HCT116 (cell line): ENCODE measurements at regions not wholly inside any gene's neighbourhood (a gene's known extent, or its start where the extent isn't known, plus 50 kb on each side); places are given as distances from the start of the nearest gene placed in this dataset.

Source experiments
- ATAC-seq: fragments of 200-7000 bp; cut with Tn5 transposase; 2 replicates; pipeline ENCODE4 v1.9.1; 2020; ENCODE audit warnings: mild to moderate bottlenecking, moderate library complexity
- BruUV-seq: library from RNA; stranded (reverse); fragments of 400-500 nt; replicated peaks from 2 replicates; lab custom pipeline; 2021; lab: Mats Ljungman, UMichigan
- CTCF ChIA-PET: fragments of 300-600 bp; sonication (Branson Sonifier 250); formaldehyde crosslinking; loops from one replicate; lab custom pipeline; 2021; ENCODE audit warnings: antibody characterized with exemption; lab: Charles Lee
- POLR2A ChIA-PET: fragments of 300-600, 350-600 bp; sonication (Branson Sonifier 250); formaldehyde crosslinking; loops from one replicate; lab custom pipeline; 2021; ENCODE audit warnings: antibody characterized with exemption; lab: Charles Lee
- RAD21 ChIA-PET, 2 experiments: fragments of 300-600 bp; sonication (Branson Sonifier 250); formaldehyde crosslinking; loops; one replicate each; lab custom pipeline; 2023; ENCODE audit warnings: low total read pairs in 2 of 2; ENCODE audit not compliant: uncharacterized antibody in 2 of 2, unreplicated experiment in 2 of 2, low non-redundant PET in 1 of 2; lab: Charles Lee
- DNase-seq: peaks from one replicate; pipeline ENCODE4 v3.0.0-alpha.2; 2010; ENCODE audit warnings: low read depth, low spot score
- H2AFZ ChIP-seq: fragments of 200-600 bp; shearing (Covaris generic), sonication (generic); 2 replicates; pipeline ENCODE4 v1.6.1; 2017; ENCODE audit warnings: low read depth, mixed run types, mixed read lengths, antibody characterized with exemption, low read length; ENCODE audit not compliant: poor library complexity, severe bottlenecking
- H3K27ac ChIP-seq: 2 replicates; pipeline ENCODE4 v1.5.1; 2012; ENCODE audit warnings: low read depth, low read length
- H3K27me3 ChIP-seq: fragments of 200-600 bp; sonication (generic); 2 replicates; pipeline ENCODE4 v1.6.1; 2016; ENCODE audit warnings: mixed run types, low read length, mixed read lengths; ENCODE audit not compliant: insufficient read depth
- H3K36me3 ChIP-seq, 2 experiments: fragments of 200-500 bp in 1 of 2; fragments of 200-600 bp in 1 of 2; sonication (Bioruptor generic) in 1 of 2; sonication (generic) in 1 of 2; 2 replicates each; pipeline versions ENCODE4 v1.5.1 to v1.6.1; 2014 to 2016; ENCODE audit warnings: low read length in 2 of 2, inconsistent platforms in 1 of 2, mixed read lengths in 1 of 2, mixed run types in 1 of 2; ENCODE audit not compliant: insufficient read depth in 2 of 2, control insufficient read depth in 1 of 2
- H3K4me1 ChIP-seq, 2 experiments: fragments of 200-600 bp in 1 of 2; sonication (generic) in 1 of 2; 2 replicates each; pipeline versions ENCODE4 v1.5.1 to v1.6.1; 2012 to 2017; ENCODE audit warnings: low read length in 2 of 2, inconsistent platforms in 1 of 2, mild to moderate bottlenecking in 1 of 2, mixed read lengths in 1 of 2, mixed run types in 1 of 2, moderate library complexity in 1 of 2; ENCODE audit not compliant: insufficient read depth in 2 of 2, control insufficient read depth in 1 of 2
- H3K4me2 ChIP-seq: fragments of 200-600 bp; sonication (generic); 2 replicates; pipeline ENCODE4 v1.6.1; 2017; ENCODE audit warnings: mixed run types, low read length, mixed read lengths
- H3K4me3 ChIP-seq, 2 experiments: fragments of 200-600 bp in 1 of 2; sonication (generic) in 1 of 2; replicated peaks in 1 of 2; 2 replicates each; pipeline ENCODE4 v1.5.1; 2011 to 2016; ENCODE audit warnings: low read length in 2 of 2, control low read depth in 1 of 2, low read depth in 1 of 2, mild to moderate bottlenecking in 1 of 2, mixed read lengths in 1 of 2, mixed run types in 1 of 2
- H3K79me2 ChIP-seq: fragments of 200-600 bp; sonication (generic); 2 replicates; pipeline ENCODE4 v1.6.1; 2017; ENCODE audit warnings: mild to moderate bottlenecking, mixed run types, low read length, moderate library complexity, mixed read lengths; ENCODE audit not compliant: insufficient read depth
- H3K9ac ChIP-seq: fragments of 200-600 bp; sonication (generic); 2 replicates; pipeline ENCODE4 v1.6.1; 2016; ENCODE audit warnings: low read length, mixed read lengths
- H3K9me2 ChIP-seq: fragments of 200-600 bp; sonication (generic), shearing (Covaris generic); 2 replicates; pipeline ENCODE4 v1.6.1; 2017; ENCODE audit warnings: mixed run types, mild to moderate bottlenecking, moderate library complexity; ENCODE audit not compliant: insufficient read depth
- H3K9me3 ChIP-seq, 2 experiments: fragments of 200-500 bp in 1 of 2; fragments of 200-600 bp in 1 of 2; sonication (Bioruptor generic) in 1 of 2; sonication (generic) in 1 of 2; 2 replicates each; pipeline ENCODE4 v1.6.1; 2014 to 2017; ENCODE audit warnings: low read length in 2 of 2, mixed read lengths in 2 of 2, inconsistent platforms in 1 of 2, low read depth in 1 of 2, mild to moderate bottlenecking in 1 of 2, mixed run types in 1 of 2, moderate library complexity in 1 of 2; ENCODE audit not compliant: control insufficient read depth in 1 of 2, insufficient read depth in 1 of 2
- H4K20me1 ChIP-seq: fragments of 200-600 bp; sonication (generic), shearing (Covaris generic); 2 replicates; pipeline ENCODE4 v1.6.1; 2017; ENCODE audit warnings: mixed run types, mild to moderate bottlenecking, moderate library complexity; ENCODE audit not compliant: insufficient read depth
- CBX3 ChIP-seq: IDR thresholded peaks from 2 replicates; pipeline ENCODE4 v1.6.1; 2012; ENCODE audit warnings: low read depth
- CTCF ChIP-seq, 3 experiments: fragments of 200-600 bp in 1 of 3; sonication (generic) in 1 of 3; IDR thresholded peaks in 2 of 3; conservative IDR thresholded peaks in 1 of 3; 2 replicates each; pipeline ENCODE4 v1.5.1; 2012 to 2017; ENCODE audit warnings: low read depth in 2 of 3, low read length in 2 of 3, antibody characterized with exemption in 1 of 3, borderline replicate concordance in 1 of 3, control low read depth in 1 of 3, mild to moderate bottlenecking in 1 of 3, mixed read lengths in 1 of 3, mixed run types in 1 of 3, moderate library complexity in 1 of 3; ENCODE audit not compliant: insufficient read depth in 1 of 3
- EGR1 ChIP-seq: IDR thresholded peaks from 2 replicates; pipeline ENCODE4 v1.6.1; 2012; ENCODE audit warnings: low read depth
- ELF1 ChIP-seq: IDR thresholded peaks from 2 replicates; pipeline ENCODE4 v1.6.1; 2012; ENCODE audit warnings: low read depth, borderline replicate concordance
- EZH2 ChIP-seq: fragments of 200-600 bp; sonication (generic); IDR thresholded peaks from 2 replicates; pipeline ENCODE4 v1.6.1; 2017; ENCODE audit warnings: antibody characterized with exemption, mixed run types
- EZH2phosphoT487 ChIP-seq: fragments of 200-600 bp; IDR thresholded peaks from 2 replicates; pipeline ENCODE4 v1.6.1; 2018; ENCODE audit warnings: antibody characterized with exemption, borderline replicate concordance
- JUND ChIP-seq: IDR thresholded peaks from 2 replicates; pipeline ENCODE4 v1.6.1; 2012
- MAX ChIP-seq: IDR thresholded peaks from 2 replicates; pipeline ENCODE4 v1.6.1; 2012
- POLR2A ChIP-seq: IDR thresholded peaks from 2 replicates; pipeline ENCODE4 v1.7.0; 2011; ENCODE audit warnings: borderline replicate concordance; ENCODE audit not compliant: insufficient read depth, insufficient read length; ENCODE audit errors: extremely low read depth
- RAD21 ChIP-seq: IDR thresholded peaks from 2 replicates; pipeline ENCODE4 v1.6.1; 2012; ENCODE audit warnings: low read depth, mild to moderate bottlenecking
- REST ChIP-seq: IDR thresholded peaks from 2 replicates; pipeline ENCODE4 v1.6.1; 2012; ENCODE audit warnings: low read depth
- SP1 ChIP-seq: IDR thresholded peaks from 2 replicates; pipeline ENCODE4 v1.6.1; 2012; ENCODE audit warnings: low read depth
- TCF7L2 ChIP-seq: IDR thresholded peaks from 2 replicates; pipeline ENCODE4 v1.7.0; 2011; ENCODE audit warnings: borderline replicate concordance, inconsistent platforms; ENCODE audit not compliant: insufficient read depth, insufficient read length; ENCODE audit errors: extremely low read depth
- ZFX ChIP-seq: fragments of 450-650 bp; IDR thresholded peaks from 2 replicates; pipeline ENCODE4 v1.6.1; 2017
- ZNF274 ChIP-seq: fragments of 200-500 bp; sonication (Bioruptor generic); IDR thresholded peaks from 2 replicates; pipeline ENCODE4 v1.6.1; 2014; ENCODE audit warnings: mild to moderate bottlenecking, low read depth, low read length, inconsistent platforms
- intact Hi-C: fragments of 100-400 bp; cut with micrococcal nuclease; formaldehyde crosslinking; loops from 2 replicates; pipeline ENCODE4 v1.10.0; 2022

GRCh38 chr12:126040307-126040706 lies 975.1 kb downstream of the AACS start:
- ChIA-PET POLR2A (no interaction called here), CTCF (no interaction called here), RAD21 (no interaction called here)
- ATAC-seq (no peak), DNase-seq (no peak)
- Histone ChIP-seq H3K4me1 (no peaks in the 10 kb centered on the region), H3K79me2 (no peaks in the 10 kb centered on the region), H3K4me3 (no peak overlapping the region), H4K20me1 (no peaks in the 10 kb centered on the region), H3K9ac (no peak overlapping the region), H3K9me2 (no peaks in the 10 kb centered on the region), H2AFZ (no peak overlapping the region), H3K27me3 (no peaks in the 10 kb centered on the region), H3K36me3 (no peaks in the 10 kb centered on the region), H3K9me3 (peaks cover 4 to 8% of the 10 kb centered on the region in 2 experiments; a peak in 2 of 4 replicates), H3K27ac (no peak overlapping the region), H3K4me2 (no peak overlapping the region)
- TF ChIP-seq CBX3 (no peak), REST (no peak), SP1 (no peak), RAD21 (no peak), POLR2A (no peak), EGR1 (no peak), EZH2 (no peak), EZH2phosphoT487 (no peak), CTCF (IDR thresholded peaks at IDR 0.05 in 2 of 3, conservative IDR thresholded peaks at IDR 0.05 in 1 of 3; ENCODE audit: borderline replicate concordance in 1 of 3, insufficient read depth in 1 of 3, low read depth in 2 of 3, low read length in 2 of 3) (no peak), ELF1 (no peak), ZFX (no peak), MAX (no peak), TCF7L2 (no peak), JUND (no peak), ZNF274 (no peak)
- no TSS peak for BruUV-seq
- intact Hi-C loops: no loop called here
